HCT116 (cell line): ENCODE measurements at regions not wholly inside any gene's neighbourhood (a gene's known extent, or its start where the extent isn't known, plus 50 kb on each side); places are given as distances from the start of the nearest gene placed in this dataset.

ENCODE experiments used
- ATAC-seq: fragments of 200-7000 bp; cut with Tn5 transposase; 2 replicates; pipeline ENCODE4 v1.9.1; 2020; ENCODE audit warnings: mild to moderate bottlenecking, moderate library complexity
- BruUV-seq: library from RNA; stranded (reverse); fragments of 400-500 nt; replicated peaks from 2 replicates; lab custom pipeline; 2021; lab: Mats Ljungman, UMichigan
- CTCF ChIA-PET: fragments of 300-600 bp; sonication (Branson Sonifier 250); formaldehyde crosslinking; loops from one replicate; lab custom pipeline; 2021; ENCODE audit warnings: antibody characterized with exemption; lab: Charles Lee
- POLR2A ChIA-PET: fragments of 300-600, 350-600 bp; sonication (Branson Sonifier 250); formaldehyde crosslinking; loops from one replicate; lab custom pipeline; 2021; ENCODE audit warnings: antibody characterized with exemption; lab: Charles Lee
- RAD21 ChIA-PET, 2 experiments: fragments of 300-600 bp; sonication (Branson Sonifier 250); formaldehyde crosslinking; loops; one replicate each; lab custom pipeline; 2023; ENCODE audit warnings: low total read pairs in 2 of 2; ENCODE audit not compliant: uncharacterized antibody in 2 of 2, unreplicated experiment in 2 of 2, low non-redundant PET in 1 of 2; lab: Charles Lee
- DNase-seq: peaks from one replicate; pipeline ENCODE4 v3.0.0-alpha.2; 2010; ENCODE audit warnings: low read depth, low spot score
- H2AFZ ChIP-seq: fragments of 200-600 bp; shearing (Covaris generic), sonication (generic); 2 replicates; pipeline ENCODE4 v1.6.1; 2017; ENCODE audit warnings: low read depth, mixed run types, mixed read lengths, antibody characterized with exemption, low read length; ENCODE audit not compliant: poor library complexity, severe bottlenecking
- H3K27ac ChIP-seq: 2 replicates; pipeline ENCODE4 v1.5.1; 2012; ENCODE audit warnings: low read depth, low read length
- H3K27me3 ChIP-seq: fragments of 200-600 bp; sonication (generic); 2 replicates; pipeline ENCODE4 v1.6.1; 2016; ENCODE audit warnings: mixed run types, low read length, mixed read lengths; ENCODE audit not compliant: insufficient read depth
- H3K36me3 ChIP-seq, 2 experiments: fragments of 200-500 bp in 1 of 2; fragments of 200-600 bp in 1 of 2; sonication (Bioruptor generic) in 1 of 2; sonication (generic) in 1 of 2; 2 replicates each; pipeline versions ENCODE4 v1.5.1 to v1.6.1; 2014 to 2016; ENCODE audit warnings: low read length in 2 of 2, inconsistent platforms in 1 of 2, mixed read lengths in 1 of 2, mixed run types in 1 of 2; ENCODE audit not compliant: insufficient read depth in 2 of 2, control insufficient read depth in 1 of 2
- H3K4me1 ChIP-seq, 2 experiments: fragments of 200-600 bp in 1 of 2; sonication (generic) in 1 of 2; 2 replicates each; pipeline versions ENCODE4 v1.5.1 to v1.6.1; 2012 to 2017; ENCODE audit warnings: low read length in 2 of 2, inconsistent platforms in 1 of 2, mild to moderate bottlenecking in 1 of 2, mixed read lengths in 1 of 2, mixed run types in 1 of 2, moderate library complexity in 1 of 2; ENCODE audit not compliant: insufficient read depth in 2 of 2, control insufficient read depth in 1 of 2
- H3K4me2 ChIP-seq: fragments of 200-600 bp; sonication (generic); 2 replicates; pipeline ENCODE4 v1.6.1; 2017; ENCODE audit warnings: mixed run types, low read length, mixed read lengths
- H3K4me3 ChIP-seq, 2 experiments: fragments of 200-600 bp in 1 of 2; sonication (generic) in 1 of 2; replicated peaks in 1 of 2; 2 replicates each; pipeline ENCODE4 v1.5.1; 2011 to 2016; ENCODE audit warnings: low read length in 2 of 2, control low read depth in 1 of 2, low read depth in 1 of 2, mild to moderate bottlenecking in 1 of 2, mixed read lengths in 1 of 2, mixed run types in 1 of 2
- H3K79me2 ChIP-seq: fragments of 200-600 bp; sonication (generic); 2 replicates; pipeline ENCODE4 v1.6.1; 2017; ENCODE audit warnings: mild to moderate bottlenecking, mixed run types, low read length, moderate library complexity, mixed read lengths; ENCODE audit not compliant: insufficient read depth
- H3K9ac ChIP-seq: fragments of 200-600 bp; sonication (generic); 2 replicates; pipeline ENCODE4 v1.6.1; 2016; ENCODE audit warnings: low read length, mixed read lengths
- H3K9me2 ChIP-seq: fragments of 200-600 bp; sonication (generic), shearing (Covaris generic); 2 replicates; pipeline ENCODE4 v1.6.1; 2017; ENCODE audit warnings: mixed run types, mild to moderate bottlenecking, moderate library complexity; ENCODE audit not compliant: insufficient read depth
- H3K9me3 ChIP-seq, 2 experiments: fragments of 200-500 bp in 1 of 2; fragments of 200-600 bp in 1 of 2; sonication (Bioruptor generic) in 1 of 2; sonication (generic) in 1 of 2; 2 replicates each; pipeline ENCODE4 v1.6.1; 2014 to 2017; ENCODE audit warnings: low read length in 2 of 2, mixed read lengths in 2 of 2, inconsistent platforms in 1 of 2, low read depth in 1 of 2, mild to moderate bottlenecking in 1 of 2, mixed run types in 1 of 2, moderate library complexity in 1 of 2; ENCODE audit not compliant: control insufficient read depth in 1 of 2, insufficient read depth in 1 of 2
- H4K20me1 ChIP-seq: fragments of 200-600 bp; sonication (generic), shearing (Covaris generic); 2 replicates; pipeline ENCODE4 v1.6.1; 2017; ENCODE audit warnings: mixed run types, mild to moderate bottlenecking, moderate library complexity; ENCODE audit not compliant: insufficient read depth
- CEBPB ChIP-seq: IDR thresholded peaks from 2 replicates; pipeline ENCODE4 v1.6.1; 2012; ENCODE audit warnings: low read depth
- EGR1 ChIP-seq: IDR thresholded peaks from 2 replicates; pipeline ENCODE4 v1.6.1; 2012; ENCODE audit warnings: low read depth
- ELF1 ChIP-seq: IDR thresholded peaks from 2 replicates; pipeline ENCODE4 v1.6.1; 2012; ENCODE audit warnings: low read depth, borderline replicate concordance
- EZH2phosphoT487 ChIP-seq: fragments of 200-600 bp; IDR thresholded peaks from 2 replicates; pipeline ENCODE4 v1.6.1; 2018; ENCODE audit warnings: antibody characterized with exemption, borderline replicate concordance
- FOSL1 ChIP-seq: IDR thresholded peaks from 2 replicates; pipeline ENCODE4 v1.6.1; 2012; ENCODE audit warnings: low read depth
- POLR2A ChIP-seq: IDR thresholded peaks from 2 replicates; pipeline ENCODE4 v1.7.0; 2011; ENCODE audit warnings: borderline replicate concordance; ENCODE audit not compliant: insufficient read depth, insufficient read length; ENCODE audit errors: extremely low read depth
- POLR2AphosphoS5 ChIP-seq: IDR thresholded peaks from 2 replicates; pipeline ENCODE4 v1.6.1; 2011; ENCODE audit warnings: mild to moderate bottlenecking, low read depth, low read length, moderate library complexity
- RAD21 ChIP-seq: IDR thresholded peaks from 2 replicates; pipeline ENCODE4 v1.6.1; 2012; ENCODE audit warnings: low read depth, mild to moderate bottlenecking
- SIN3A ChIP-seq: IDR thresholded peaks from 2 replicates; pipeline ENCODE4 v1.6.1; 2012; ENCODE audit warnings: low read depth
- YY1 ChIP-seq: IDR thresholded peaks from 2 replicates; pipeline ENCODE4 v1.6.1; 2011; ENCODE audit warnings: low read length, low read depth, moderate library complexity, mild to moderate bottlenecking; ENCODE audit not compliant: insufficient replicate concordance; ENCODE audit errors: extremely low read depth
- intact Hi-C: fragments of 100-400 bp; cut with micrococcal nuclease; formaldehyde crosslinking; loops from 2 replicates; pipeline ENCODE4 v1.10.0; 2022
- TF ChIP-seq, protein P1 (sequence below): IDR thresholded peaks from 2 replicates; pipeline ENCODE4 v1.6.1; 2011; ENCODE audit warnings: mild to moderate bottlenecking, low read length, moderate library complexity; ENCODE audit not compliant: insufficient replicate concordance; ENCODE audit errors: extremely low read depth
- TF ChIP-seq, protein P2 (sequence below): IDR thresholded peaks from 2 replicates; pipeline ENCODE4 v1.6.1; 2012; ENCODE audit warnings: low read depth
- TF ChIP-seq, protein P3 (sequence below): IDR thresholded peaks from 2 replicates; pipeline ENCODE4 v1.6.1; 2012

DNA sequence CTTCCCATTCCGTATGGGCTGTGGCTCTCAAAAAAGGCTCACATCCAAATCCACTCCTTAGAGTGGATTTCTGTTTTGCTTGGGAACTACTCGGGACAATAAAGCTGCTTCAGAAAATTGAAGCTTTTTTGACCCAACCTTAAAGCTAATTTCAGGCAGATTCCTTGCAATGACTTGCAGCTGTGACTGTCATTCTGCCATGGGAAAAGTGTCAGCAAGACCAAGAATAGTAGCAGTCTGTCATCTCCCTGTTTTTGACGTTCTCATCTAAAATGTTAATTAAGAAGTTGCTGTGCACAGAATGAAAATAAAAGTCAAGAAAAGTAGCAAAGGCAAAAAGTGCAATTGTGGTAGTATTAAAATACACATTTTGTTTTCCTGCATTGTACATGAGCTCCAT lies 304.7 kb downstream of the COG6 start:
- Histone ChIP-seq H3K36me3 (no peaks in the 10 kb centered on the region), H3K4me2 (no peak overlapping the region), H3K27ac (no peak overlapping the region), H3K9me2 (no peaks in the 10 kb centered on the region), H3K4me3 (no peak overlapping the region), H4K20me1 (no peaks in the 10 kb centered on the region), H2AFZ (no peak overlapping the region), H3K79me2 (no peaks in the 10 kb centered on the region), H3K9ac (no peak overlapping the region), H3K4me1 (no peaks in the 10 kb centered on the region), H3K9me3 (no peaks in the 10 kb centered on the region), H3K27me3 (0 out of 2 replicates have a peak, but pooled peaks cover 4% of the 10 kb centered on the region)
- no peak for ATAC-seq
- intact Hi-C loops, result no loop called here
- no TSS peak for BruUV-seq
- RAD21 ChIA-PET, result no interaction called here
- CTCF ChIA-PET, result no interaction called here
- POLR2A ChIA-PET, result no interaction called here
- DNase-seq, result no peak
- TF ChIP-seq RAD21, result no peak
- TF ChIP-seq, protein P1, sequence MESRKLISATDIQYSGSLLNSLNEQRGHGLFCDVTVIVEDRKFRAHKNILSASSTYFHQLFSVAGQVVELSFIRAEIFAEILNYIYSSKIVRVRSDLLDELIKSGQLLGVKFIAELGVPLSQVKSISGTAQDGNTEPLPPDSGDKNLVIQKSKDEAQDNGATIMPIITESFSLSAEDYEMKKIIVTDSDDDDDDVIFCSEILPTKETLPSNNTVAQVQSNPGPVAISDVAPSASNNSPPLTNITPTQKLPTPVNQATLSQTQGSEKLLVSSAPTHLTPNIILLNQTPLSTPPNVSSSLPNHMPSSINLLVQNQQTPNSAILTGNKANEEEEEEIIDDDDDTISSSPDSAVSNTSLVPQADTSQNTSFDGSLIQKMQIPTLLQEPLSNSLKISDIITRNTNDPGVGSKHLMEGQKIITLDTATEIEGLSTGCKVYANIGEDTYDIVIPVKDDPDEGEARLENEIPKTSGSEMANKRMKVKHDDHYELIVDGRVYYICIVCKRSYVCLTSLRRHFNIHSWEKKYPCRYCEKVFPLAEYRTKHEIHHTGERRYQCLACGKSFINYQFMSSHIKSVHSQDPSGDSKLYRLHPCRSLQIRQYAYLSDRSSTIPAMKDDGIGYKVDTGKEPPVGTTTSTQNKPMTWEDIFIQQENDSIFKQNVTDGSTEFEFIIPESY, result no peak
- no peak for TF ChIP-seq SIN3A
- TF ChIP-seq EGR1, result no peak
- no peak for TF ChIP-seq YY1
- TF ChIP-seq POLR2A, result no peak
- no peak for TF ChIP-seq FOSL1
- TF ChIP-seq, protein P2, sequence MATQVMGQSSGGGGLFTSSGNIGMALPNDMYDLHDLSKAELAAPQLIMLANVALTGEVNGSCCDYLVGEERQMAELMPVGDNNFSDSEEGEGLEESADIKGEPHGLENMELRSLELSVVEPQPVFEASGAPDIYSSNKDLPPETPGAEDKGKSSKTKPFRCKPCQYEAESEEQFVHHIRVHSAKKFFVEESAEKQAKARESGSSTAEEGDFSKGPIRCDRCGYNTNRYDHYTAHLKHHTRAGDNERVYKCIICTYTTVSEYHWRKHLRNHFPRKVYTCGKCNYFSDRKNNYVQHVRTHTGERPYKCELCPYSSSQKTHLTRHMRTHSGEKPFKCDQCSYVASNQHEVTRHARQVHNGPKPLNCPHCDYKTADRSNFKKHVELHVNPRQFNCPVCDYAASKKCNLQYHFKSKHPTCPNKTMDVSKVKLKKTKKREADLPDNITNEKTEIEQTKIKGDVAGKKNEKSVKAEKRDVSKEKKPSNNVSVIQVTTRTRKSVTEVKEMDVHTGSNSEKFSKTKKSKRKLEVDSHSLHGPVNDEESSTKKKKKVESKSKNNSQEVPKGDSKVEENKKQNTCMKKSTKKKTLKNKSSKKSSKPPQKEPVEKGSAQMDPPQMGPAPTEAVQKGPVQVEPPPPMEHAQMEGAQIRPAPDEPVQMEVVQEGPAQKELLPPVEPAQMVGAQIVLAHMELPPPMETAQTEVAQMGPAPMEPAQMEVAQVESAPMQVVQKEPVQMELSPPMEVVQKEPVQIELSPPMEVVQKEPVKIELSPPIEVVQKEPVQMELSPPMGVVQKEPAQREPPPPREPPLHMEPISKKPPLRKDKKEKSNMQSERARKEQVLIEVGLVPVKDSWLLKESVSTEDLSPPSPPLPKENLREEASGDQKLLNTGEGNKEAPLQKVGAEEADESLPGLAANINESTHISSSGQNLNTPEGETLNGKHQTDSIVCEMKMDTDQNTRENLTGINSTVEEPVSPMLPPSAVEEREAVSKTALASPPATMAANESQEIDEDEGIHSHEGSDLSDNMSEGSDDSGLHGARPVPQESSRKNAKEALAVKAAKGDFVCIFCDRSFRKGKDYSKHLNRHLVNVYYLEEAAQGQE, result no peak
- TF ChIP-seq CEBPB, result no peak
- no peak for TF ChIP-seq POLR2AphosphoS5
- TF ChIP-seq EZH2phosphoT487, result no peak
- TF ChIP-seq, protein P3, sequence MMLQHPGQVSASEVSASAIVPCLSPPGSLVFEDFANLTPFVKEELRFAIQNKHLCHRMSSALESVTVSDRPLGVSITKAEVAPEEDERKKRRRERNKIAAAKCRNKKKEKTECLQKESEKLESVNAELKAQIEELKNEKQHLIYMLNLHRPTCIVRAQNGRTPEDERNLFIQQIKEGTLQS, result no peak
- no peak for TF ChIP-seq ELF1
